ENCODE measurements at regions not wholly inside any gene's neighbourhood (a gene's known extent, or its start where the extent isn't known, plus 50 kb on each side); places are given as distances from the start of the nearest gene placed in this dataset.
A peak's percentile ranks its signal among the peaks of the same experiment; 100 is the strongest.
"Not testable (repeated sequence)": the region's sequence is repeated elsewhere in the genome, so short reads cannot be mapped to it uniquely, and the experiment has no call there.

DNA sequence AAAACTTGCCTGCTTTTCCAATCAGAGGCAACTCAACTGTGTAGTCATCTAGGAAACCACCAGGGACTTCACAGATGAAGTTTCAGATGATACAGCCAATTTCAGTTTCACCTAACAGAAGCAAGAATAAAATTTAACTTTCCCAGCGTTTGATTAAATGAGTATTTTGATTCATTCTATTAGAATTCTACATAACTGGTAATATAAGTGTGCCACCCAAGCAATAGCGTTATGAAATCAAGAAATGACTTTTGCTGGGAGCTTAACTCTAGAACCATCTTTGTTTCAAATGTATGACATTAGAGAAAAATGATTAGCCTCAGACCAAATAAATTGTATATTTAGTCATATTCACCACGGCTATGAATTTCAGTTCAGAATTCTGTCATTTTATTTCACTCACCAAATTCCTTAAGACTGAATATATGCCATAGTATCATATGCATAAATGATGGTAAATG lies 239.3 kb downstream of the NRIP1 start:
- peak; percentile 9 to 18 for DNase-seq

DNA sequence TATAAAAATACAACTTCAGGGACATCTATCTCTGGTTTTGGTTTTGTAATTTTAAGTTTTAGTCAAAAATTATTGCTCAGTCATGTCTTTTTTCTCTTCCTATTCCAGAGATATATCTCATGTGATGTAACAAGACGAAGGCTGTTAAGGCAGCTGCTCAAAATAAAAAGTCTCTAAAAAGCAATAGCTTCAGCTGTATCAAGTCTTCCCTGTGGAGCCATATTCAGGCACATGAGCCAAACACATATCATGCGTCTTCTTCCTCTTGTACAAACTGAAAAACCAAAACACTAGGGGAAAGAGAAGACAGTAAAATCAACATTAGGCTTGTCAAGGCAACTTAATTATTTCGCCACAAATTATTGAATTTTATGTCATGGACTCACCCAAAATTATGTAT lies 240.7 kb downstream of the NRIP1 start:
- DNase-seq, result no peak

DNA sequence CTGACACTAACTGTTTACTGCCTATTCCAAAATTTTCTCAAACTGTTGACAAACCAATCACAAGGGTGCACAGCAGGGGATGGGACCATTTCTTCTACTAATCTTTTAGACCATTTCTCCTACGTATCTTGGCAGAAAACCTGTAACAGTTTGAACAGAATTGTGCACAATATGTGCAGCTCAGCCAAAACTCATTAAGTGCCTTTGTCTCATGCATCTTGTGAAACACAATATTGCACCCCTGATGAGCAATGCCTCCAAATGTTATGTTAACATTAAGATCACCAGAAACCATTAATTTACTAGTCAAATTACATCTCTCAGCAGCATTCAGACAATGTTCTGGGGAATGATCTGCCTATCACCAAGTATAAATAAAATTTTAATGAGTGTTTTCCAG lies 247.5 kb downstream of the NRIP1 start:
- no peak for DNase-seq

DNA sequence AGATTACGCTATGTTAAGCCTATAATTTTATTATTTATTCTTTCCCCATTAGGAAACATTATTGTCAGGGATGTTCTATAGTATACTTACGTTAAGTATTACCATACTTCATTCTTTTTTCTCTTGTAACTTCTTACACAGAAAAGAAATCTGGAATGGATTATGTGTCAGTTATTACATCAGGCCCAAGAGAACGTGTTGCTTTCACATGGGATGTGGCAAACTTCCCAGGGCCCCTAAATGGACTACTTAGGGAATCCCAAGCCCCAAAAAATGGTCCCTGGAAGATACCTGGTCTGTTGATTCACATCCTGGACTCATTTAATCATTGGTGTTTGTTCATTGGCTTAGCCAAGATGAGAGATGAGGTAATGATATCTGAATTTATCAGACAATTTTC lies 249.8 kb downstream of the NRIP1 start:
- no peak for DNase-seq

DNA sequence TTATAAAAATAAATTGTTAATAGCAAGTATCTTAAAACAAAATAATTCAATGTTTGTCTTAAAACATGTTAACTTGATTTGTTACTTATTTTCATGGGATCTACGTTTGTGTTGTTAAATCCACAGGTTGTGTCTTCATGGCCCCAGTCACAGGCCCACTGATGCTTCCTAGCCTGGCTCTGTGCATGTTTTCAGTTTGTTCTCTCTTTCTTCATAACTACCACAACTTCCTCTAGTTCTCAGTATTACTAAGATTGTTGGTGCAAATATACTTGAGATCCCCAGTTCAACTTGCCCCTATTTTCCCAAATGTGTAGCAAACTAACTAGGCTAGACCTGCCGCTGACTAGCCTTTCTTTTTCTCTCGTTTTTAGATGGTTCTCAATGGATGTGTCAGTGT lies 250.5 kb downstream of the NRIP1 start:
- DNase-seq, result no peak

DNA sequence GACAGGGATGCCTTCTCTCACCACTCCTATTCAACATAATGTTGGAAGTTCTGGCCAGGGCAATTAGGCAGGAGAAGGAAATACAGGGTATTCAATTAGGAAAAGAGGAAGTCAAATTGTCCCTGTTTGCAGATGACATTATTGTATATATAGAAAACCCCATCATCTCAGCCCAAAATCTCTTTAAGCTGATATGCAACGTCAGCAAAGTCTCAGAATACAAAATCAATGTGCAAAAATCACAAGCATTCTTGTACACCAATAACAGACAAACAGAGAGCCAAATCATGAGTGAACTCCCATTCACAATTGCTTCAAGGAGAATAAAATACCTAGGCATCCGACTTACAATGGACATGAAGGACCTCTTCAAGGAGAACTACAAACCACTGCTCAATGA lies 258.1 kb upstream of the SAMSN1 start:
- DNase-seq, result not testable (repeated sequence)

DNA sequence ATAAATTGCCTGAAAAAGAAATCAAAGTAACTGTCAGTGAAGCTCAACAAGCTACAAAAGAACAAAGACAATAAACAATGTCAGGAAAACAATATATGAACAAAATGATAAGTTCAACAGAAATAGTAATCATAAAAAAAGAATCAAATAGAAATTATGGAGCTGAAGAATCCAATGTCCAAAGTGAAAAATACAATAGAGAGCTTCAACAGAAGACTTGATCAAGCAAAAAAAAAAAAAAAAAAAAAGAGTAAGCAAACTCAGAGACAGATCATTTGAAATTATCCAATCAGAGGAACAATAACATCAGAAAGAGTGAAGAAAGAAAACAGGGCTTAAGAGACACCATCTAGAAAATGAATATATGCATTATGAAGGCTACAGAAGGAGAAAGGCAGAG lies 251.4 kb upstream of the SAMSN1 start:
- no peak for DNase-seq

DNA sequence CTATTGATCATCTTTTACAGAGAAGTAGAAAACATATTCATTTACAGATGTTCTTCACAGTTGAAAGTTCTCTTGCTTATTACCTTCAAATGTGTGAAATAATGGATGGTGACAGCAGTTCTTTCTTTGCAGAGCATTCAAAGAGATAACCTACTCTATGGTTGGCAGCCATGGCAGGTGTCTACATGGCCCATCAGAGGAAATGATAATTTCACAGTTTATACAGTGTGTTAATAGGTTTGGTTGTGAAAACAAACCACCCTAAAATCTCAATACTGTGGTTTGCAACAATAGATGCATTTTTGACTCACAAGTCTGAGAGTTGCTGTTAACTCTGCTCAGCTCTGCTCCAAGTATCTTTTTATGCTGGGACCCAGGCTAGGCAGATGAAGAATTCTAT lies 241.2 kb upstream of the SAMSN1 start:
- DNase-seq, result no peak

DNA sequence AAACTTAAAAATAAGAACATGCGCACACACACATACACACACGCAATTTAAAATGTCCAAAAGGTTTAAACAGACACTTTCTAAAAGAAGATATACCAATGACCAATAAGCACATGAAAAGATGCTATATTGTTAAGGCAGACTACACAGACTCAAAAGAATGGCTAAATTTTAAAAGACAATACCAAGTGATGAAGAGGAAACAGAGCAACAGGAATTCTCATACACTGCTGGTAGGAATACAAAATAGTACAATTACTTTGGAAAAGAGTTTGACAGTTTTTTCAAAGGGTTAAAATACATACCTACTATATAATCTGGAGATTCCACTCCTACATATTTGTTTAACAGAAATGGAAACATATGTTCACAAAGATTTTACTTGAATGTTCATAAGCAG lies 239.6 kb upstream of the SAMSN1 start:
- DNase-seq, result no peak

DNA sequence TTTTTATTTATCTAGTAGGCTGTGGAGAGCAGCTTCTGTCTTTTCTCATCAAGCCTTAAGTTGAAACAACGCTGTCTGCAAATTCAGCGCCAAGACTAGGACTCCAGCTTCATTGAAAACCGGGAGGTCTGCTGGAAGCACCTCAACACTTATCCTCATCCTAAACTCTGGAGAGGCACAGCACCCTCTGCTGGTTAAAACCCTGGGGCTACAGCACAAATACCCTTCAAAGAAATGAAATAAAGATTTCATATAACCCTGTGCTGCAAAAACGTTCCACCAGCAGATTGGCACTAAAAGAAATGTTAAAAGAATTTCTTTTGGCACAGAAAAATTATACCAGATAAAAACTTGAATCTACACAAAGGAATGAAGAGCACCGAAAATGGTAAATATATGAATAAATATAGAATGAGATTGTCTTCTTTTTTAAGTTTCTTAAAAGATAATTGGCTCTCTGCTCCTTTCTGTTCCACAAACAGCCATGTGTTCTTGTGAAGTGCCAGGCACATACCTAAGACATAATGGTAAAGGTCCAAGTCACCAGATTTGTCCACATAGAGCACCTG lies 227.7 kb upstream of the SAMSN1 start:
- DNase-seq, result peak; percentile 52 to 91

DNA sequence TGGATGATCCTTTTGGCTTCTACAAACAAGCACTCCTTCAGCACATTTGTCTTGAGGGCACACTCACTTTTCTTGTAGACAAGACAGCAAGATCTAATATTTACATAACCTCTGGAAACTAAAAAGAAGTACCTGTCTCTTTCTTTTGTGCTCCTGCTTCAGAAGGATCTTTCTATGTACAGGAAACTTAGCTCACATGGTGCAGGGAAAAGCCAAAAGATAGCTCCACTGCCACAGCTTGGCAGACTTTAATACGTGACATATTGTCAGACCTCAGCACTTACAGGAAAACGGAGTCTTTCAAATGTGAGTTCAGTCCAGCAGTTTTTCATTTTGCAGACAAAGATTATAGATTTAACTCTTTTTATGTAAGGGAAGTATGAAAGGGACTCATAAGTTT lies 225.5 kb upstream of the SAMSN1 start:
- no peak for DNase-seq

DNA sequence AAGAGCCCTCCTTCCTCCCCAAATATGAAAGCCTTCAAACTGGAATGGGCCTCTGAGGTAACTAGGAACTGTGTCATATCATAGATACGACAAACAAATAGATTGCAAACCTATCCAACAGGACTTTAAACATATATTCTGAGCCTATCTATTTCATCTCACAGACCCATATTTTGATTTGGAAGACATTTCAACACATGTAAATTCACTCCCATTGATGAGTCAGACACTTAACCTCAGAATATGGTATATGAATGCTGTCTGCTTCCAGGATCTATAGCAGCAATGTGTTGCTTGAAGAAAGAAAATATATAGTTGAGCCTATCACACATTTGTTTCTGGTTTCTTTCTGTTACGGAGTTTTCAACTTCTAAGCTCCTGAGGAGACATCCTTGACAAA lies 221.9 kb upstream of the SAMSN1 start:
- DNase-seq, result no peak

DNA sequence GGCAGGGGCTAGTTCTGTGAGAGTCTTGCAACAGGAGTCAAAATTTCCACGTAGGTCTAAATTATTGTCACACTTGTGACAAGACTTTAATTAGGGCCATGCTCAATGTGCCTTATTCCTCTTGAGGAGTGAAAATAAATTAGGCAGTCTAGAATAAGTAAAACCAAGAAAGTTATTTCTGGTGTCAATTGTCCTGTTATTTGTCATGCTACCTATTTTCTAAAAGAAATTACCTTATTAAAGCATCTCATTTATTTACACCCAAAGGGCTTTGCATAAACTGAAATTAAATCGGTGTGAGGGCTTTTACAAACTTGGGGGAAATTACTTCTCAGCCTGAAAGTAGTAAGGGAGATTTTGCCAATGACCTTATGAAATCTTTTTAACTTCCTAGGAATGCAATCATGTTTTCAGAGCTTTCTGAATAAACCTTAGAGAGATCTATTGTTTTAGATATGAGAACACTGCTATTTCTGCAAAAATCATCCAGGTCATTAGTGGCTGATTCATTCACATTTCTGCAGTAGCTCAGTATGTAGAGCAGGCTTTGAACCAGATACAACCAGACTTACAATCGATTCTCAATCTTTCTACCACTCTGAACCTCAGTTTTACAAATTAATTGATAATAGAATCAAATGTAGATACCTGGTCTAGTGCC lies 221.2 kb upstream of the SAMSN1 start:
- no peak for DNase-seq

DNA sequence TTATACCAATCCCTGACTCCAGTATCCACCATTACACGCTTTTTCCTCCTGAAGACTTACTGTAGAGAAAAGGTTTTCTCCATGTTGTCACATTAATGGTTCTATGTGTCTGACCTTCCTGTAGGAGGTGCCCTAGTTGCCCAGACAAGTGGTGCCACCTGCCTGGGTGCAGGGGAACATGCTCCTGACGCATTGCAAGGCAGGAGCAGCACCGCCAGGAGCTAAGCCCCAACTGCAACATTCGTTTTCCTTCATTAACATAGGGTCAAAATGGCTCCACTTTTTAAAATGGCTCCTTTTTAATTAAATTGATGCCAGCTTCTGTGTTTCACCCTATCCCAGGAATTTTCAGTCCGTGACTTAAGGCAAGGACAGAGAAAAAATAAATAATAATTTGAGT lies 220.1 kb upstream of the SAMSN1 start:
- no peak for DNase-seq

DNA sequence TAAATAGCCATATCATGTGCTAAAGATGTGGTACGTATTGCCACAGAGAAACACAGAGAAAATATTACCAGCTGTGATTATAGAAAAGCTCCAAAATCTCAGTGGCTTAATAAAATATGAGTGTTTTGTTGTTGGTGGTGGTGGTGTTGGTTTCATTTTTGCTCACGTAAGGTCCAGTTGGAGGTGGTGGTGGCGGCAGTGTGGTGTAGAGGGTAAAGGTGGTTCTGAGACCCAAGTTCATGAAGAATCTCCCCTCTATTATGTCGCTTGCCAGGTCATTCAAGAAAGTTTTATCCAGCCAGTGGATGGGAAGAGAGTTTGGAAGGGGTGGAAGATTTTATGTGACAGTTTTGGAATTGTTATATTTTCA lies 217.6 kb upstream of the SAMSN1 start:
- no peak for DNase-seq

DNA sequence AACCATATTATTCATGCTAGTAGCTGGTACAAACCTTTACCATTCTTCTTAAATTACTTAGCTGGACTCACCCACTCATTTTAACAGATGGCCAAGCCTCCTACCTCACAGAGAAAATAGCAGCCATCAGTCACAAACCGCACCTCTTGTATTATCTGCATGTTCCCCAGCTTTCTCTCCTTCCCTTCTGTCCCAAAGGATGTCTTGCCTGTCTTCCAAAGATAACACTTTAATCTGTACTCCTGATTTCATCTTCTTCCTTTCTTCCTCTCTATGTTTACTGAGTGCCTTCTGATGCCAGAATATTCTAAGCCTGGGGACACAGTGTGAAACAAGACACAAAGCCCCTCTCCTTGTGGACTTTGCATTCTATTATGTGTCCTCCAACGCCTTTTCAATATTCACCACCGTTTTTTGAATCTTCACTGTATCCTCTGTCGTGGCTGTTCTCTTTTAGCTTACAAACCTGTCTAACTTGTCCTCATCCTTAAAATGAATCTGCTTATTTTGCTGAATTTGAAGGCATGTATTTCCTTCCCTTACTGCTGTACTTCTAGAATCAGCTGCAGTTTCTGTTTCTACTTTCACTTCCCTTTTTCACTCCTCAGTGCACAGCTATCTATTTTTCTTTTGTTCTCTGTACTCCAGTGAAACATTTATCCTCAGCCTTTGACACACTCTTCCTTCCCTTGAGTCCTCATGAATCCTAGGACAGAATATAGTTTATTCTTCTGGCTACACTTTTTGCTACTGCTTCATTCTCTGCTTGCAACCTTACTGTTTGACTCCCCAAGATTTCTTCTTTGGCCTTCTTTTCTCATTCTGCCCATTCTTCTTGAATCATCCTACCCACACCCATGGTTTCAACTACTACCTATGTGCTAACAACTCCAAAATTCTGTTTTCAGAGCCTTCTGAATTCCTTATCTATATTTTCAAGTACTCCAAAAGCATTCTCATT lies 216.9 kb upstream of the SAMSN1 start:
- DNase-seq, result peak; percentile 63 to 75

DNA sequence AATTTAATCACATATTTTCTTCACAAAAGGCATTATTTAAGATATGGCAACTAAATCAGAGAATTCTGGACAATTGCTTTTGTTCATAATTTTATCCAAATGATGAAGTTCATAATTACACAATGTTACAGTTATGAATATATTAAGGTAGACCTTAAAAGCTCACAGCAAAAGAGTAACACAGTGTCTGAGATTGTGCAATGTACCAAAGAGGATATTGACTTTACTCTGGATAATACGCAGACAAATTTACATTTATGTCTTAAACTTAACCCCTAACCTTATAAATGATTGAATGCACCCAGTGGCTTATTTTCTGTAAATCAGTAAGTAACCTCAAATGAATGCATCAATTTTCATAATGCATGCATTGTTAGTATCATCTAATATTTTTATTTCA lies 216.2 kb upstream of the SAMSN1 start:
- no peak for DNase-seq

DNA sequence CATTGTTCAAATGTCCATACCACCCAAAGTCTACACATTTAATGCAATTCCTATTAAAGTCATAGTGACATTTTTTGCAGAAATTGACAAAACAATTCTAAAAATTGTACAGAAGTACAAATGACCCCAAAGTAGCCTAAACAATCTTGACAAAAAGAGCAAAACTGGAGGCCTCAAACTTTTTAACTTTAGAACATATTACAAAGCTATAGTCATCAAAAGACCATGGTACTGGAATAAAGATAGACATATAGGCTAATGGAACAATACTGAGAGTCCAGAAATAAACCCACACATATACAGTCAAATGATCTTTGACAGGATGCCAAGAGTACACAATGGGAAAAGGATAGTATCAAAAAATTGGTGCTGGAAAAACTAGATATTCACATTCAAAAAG lies 213.2 kb upstream of the SAMSN1 start:
- no peak for DNase-seq

DNA sequence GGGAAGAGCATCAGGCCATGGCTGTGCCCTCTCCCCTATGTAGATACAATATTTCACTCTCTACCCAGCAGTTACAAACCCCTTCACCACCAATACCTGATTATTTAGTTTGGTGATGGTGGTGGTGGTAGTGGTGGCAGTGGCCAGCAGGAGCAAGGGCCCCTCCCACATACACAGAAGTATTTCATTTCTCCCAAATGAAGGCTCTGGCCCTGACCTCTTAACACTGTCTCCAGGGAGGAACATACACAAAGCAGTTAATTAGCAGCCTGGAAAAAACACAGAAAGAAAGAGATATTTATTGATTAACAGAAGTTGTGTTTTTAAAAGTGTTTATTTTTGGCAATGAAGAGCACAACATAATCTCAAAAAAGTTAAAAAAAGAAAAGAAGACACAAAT lies 212.7 kb upstream of the SAMSN1 start:
- DNase-seq, result no peak

DNA sequence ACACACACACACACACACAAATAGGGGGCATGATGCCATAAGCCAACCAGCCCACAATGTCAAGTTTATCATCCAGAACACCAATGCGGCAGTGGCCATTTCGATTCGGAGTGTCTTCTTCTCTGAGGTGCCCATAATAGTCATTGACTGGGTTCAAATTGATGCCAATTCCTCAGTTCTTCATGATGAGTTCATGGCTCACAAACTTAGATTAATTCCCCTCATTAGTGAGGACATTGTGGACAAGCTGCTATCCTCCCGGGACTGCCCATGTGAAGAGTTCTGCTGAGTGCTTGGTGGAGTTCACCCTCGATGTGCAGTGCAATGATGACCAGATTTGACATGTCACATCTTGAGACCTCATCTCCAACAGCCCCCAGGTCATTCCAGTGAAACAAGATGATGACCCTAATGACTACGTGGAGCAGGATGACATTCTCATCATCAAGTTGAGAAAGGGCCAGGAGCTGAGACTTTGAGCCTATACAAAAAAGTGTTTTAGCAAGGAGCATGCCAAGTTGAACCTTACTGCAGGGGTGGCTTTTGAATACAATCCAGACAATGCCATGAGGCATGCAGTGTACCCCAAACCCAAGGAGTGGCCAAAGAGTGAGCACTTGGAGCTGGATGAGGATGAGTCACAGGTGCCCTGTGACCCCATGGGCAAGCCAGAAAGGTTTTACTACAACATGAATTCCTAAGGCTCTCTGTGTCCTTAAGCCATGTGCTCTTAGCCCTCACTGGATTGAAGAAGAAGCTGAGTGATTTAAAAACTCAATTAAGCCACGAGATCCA lies 211.6 kb upstream of the SAMSN1 start:
- no peak for DNase-seq

DNA sequence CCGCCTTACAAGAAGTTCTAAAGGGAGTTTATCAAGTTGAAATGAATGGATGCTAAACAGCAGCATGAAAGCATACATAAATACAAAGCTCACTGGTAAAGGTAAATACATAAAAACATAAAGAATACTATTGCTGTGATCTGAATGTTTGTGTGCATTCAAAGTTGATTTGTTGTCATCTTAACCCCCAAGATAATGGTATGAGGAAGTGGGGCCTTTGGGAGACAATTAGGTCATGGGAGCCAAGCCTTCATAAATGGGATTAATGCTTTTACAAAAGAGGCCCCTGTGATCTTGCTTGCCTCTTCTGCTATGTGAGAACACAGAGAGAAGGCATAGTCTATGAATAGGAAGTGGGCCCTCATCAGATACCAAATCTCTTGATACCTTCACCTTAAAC lies 209.0 kb upstream of the SAMSN1 start:
- DNase-seq, result no peak

DNA sequence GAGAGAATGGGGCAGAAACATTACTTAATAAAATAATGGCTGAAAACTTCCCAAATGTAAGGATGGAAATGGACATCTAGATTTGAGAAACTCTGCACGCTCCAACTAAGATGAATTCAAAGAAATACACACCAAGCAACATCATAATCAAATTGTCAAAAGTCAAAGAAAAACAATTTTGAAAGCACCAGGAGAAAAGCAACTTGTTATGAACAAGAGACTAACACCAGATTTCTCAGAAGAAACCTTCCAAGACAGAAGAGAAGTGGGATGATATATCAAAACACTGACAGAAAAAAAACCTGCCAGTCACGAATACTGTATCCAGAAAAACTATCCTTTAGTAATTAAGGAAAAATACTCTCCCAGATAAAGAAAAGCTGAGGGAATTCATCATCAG lies 208.6 kb upstream of the SAMSN1 start:
- no peak for DNase-seq

DNA sequence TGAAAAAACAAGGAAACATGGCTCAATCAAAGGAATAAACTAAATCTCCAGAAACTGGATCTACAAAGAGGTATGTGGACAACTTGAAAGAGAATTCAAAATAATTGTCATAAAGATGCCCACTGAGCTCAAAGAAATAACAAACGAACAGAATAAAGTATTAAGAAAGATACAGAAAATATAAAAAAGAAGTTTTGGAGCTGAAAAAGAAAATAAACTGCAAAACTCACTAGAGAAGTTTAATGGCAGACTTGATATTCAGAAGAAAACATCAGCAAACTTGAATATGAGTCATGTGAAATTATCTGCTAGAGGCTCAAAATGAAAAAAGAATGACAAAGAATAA lies 208.1 kb upstream of the SAMSN1 start:
- no peak for DNase-seq

Data from inflammatory macrophage treated with lipopolysaccharide for 1 hour (primary cell).